Upper lobe of right lung (tissue), 1 donor: ENCODE measurements at regions not wholly inside any gene's neighbourhood (a gene's known extent, or its start where the extent isn't known, plus 50 kb on each side); places are given as distances from the start of the nearest gene placed in this dataset.

Experiments
- ATAC-seq: fragments of 200-7000 bp; cut with Tn5 transposase; one replicate; pipeline ENCODE4 v1.9.1; 2020; ENCODE audit warnings: mild to moderate bottlenecking, moderate library complexity
- DNase-seq: peaks from one replicate; pipeline ENCODE4 v3.0.0-alpha.2; 2020
- H3K27ac ChIP-seq: fragments of 200-600 bp; one replicate; pipeline ENCODE4 v1.8.0; 2022
- H3K27me3 ChIP-seq: fragments of 200-600 bp; one replicate; pipeline ENCODE4 v1.8.0; 2022; ENCODE audit warnings: mild to moderate bottlenecking
- H3K36me3 ChIP-seq: fragments of 200-600 bp; one replicate; pipeline ENCODE4 v1.8.0; 2022
- H3K4me1 ChIP-seq: fragments of 200-600 bp; one replicate; pipeline ENCODE4 v1.8.0; 2022
- H3K4me3 ChIP-seq: fragments of 200-600 bp; one replicate; pipeline ENCODE4 v1.8.0; 2022; ENCODE audit warnings: mild to moderate bottlenecking
- H3K9me3 ChIP-seq: fragments of 200-600 bp; one replicate; pipeline ENCODE4 v1.8.0; 2022
- CTCF ChIP-seq: fragments of 200-600 bp; IDR thresholded peaks from one replicate; pipeline ENCODE4 v1.8.0; 2022; ENCODE audit warnings: antibody characterized with exemption
- intact Hi-C: fragments of 100-400 bp; cut with DNase I; formaldehyde crosslinking; loops from one replicate; pipeline ENCODE4 v1.11.0; 2022
- donor health status: DM: no; HTN: yes; CAD: no; lungs with severe emphysema.

GRCh38 chr4:166493924-166494345, 620.9 kb downstream of the TLL1 start:
- Histone ChIP-seq H3K4me1 (no peaks in the 10 kb centered on the region), H3K27ac (no peak overlapping the region), H3K9me3 (no peaks in the 10 kb centered on the region), H3K4me3 (no peak overlapping the region), H3K27me3 (no peaks in the 10 kb centered on the region), H3K36me3 (no peaks in the 10 kb centered on the region)
- no peak for DNase-seq
- intact Hi-C loops = no loop called here
- TF ChIP-seq CTCF = no peak
- no peak for ATAC-seq

GRCh38 chr4:166498546-166498945, 625.5 kb downstream of the TLL1 start:
- intact Hi-C loops = no loop called here
- Histone ChIP-seq H3K4me3 (no peak overlapping the region), H3K4me1 (no peaks in the 10 kb centered on the region), H3K27me3 (no peaks in the 10 kb centered on the region), H3K9me3 (no peaks in the 10 kb centered on the region), H3K27ac (no peak overlapping the region), H3K36me3 (no peaks in the 10 kb centered on the region)
- DNase-seq (no peak), ATAC-seq (no peak)
- TF ChIP-seq CTCF = no peak

- ATAC-seq (no peak), DNase-seq (no peak)
- no peak overlapping the region for H3K27ac ChIP-seq
- no peak for TF ChIP-seq CTCF
- no peaks in the 10 kb centered on the region for H3K4me1 ChIP-seq
- H3K9me3 ChIP-seq = no peaks in the 10 kb centered on the region
- H3K36me3 ChIP-seq = no peaks in the 10 kb centered on the region
- intact Hi-C loops = no loop called here
- no peaks in the 10 kb centered on the region for H3K27me3 ChIP-seq
- no peak overlapping the region for H3K4me3 ChIP-seq
Observed at GRCh38 chr4:166499820-166500219, 626.8 kb downstream of the TLL1 start.

GRCh38 chr4:166501941-166502382, 628.9 kb downstream of the TLL1 start:
- intact Hi-C loops = no loop called here
- H3K27ac ChIP-seq = no peak overlapping the region
- no peaks in the 10 kb centered on the region for H3K9me3 ChIP-seq
- H3K4me1 ChIP-seq = no peaks in the 10 kb centered on the region
- no peak for DNase-seq
- H3K4me3 ChIP-seq = no peak overlapping the region
- H3K36me3 ChIP-seq = no peaks in the 10 kb centered on the region
- peak; percentile 42 for TF ChIP-seq CTCF
- no peaks in the 10 kb centered on the region for H3K27me3 ChIP-seq
- ATAC-seq = peak; percentile 74

- TF ChIP-seq CTCF = no peak
- H3K36me3 ChIP-seq = no peaks in the 10 kb centered on the region
- no peaks in the 10 kb centered on the region for H3K4me1 ChIP-seq
- no peak overlapping the region for H3K4me3 ChIP-seq
- no peak overlapping the region for H3K27ac ChIP-seq
- no peaks in the 10 kb centered on the region for H3K27me3 ChIP-seq
- ATAC-seq = peak; percentile 19
- H3K9me3 ChIP-seq = no peaks in the 10 kb centered on the region
- DNase-seq = no peak
- intact Hi-C loops = no loop called here
Observed at GRCh38 chr4:166502660-166503059, 629.6 kb downstream of the TLL1 start.

- no peak overlapping the region for H3K4me3 ChIP-seq
- H3K36me3 ChIP-seq = no peaks in the 10 kb centered on the region
- H3K27me3 ChIP-seq = no peaks in the 10 kb centered on the region
- no peak for TF ChIP-seq CTCF
- intact Hi-C loops = no loop called here
- H3K4me1 ChIP-seq = no peaks in the 10 kb centered on the region
- ATAC-seq (no peak), DNase-seq (no peak)
- H3K9me3 ChIP-seq = no peaks in the 10 kb centered on the region
- no peak overlapping the region for H3K27ac ChIP-seq
Observed at GRCh38 chr4:166506051-166506450, 633.0 kb downstream of the TLL1 start.
